Myocyte (in vitro differentiated cells): ENCODE measurements at regions not wholly inside any gene's neighbourhood (a gene's known extent, or its start where the extent isn't known, plus 50 kb on each side); places are given as distances from the start of the nearest gene placed in this dataset.

Experiments
- DNase-seq: peaks from one replicate; pipeline ENCODE4 v3.0.0-alpha.2; 2012; ENCODE audit warnings: low read depth

GRCh38 chr12:92003701-92004100 lies 141.9 kb downstream of the BTG1 start:
- no peak for DNase-seq

GRCh38 chr12:92002673-92003382 lies 142.8 kb downstream of the BTG1 start:
- no peak for DNase-seq

GRCh38 chr12:92002195-92002649 lies 143.4 kb downstream of the BTG1 start:
- DNase-seq = no peak

- no peak for DNase-seq
Observed at GRCh38 chr12:92000597-92000996, 145.0 kb downstream of the BTG1 start.

GRCh38 chr12:91999823-92000222 lies 145.8 kb downstream of the BTG1 start:
- no peak for DNase-seq

- no peak for DNase-seq
Observed at GRCh38 chr12:91998316-91998715, 147.3 kb downstream of the BTG1 start.

- DNase-seq = no peak
Observed at GRCh38 chr12:91994208-91994797, 151.3 kb downstream of the BTG1 start.

GRCh38 chr12:91993287-91994017 lies 152.2 kb downstream of the BTG1 start:
- no peak for DNase-seq

GRCh38 chr12:91991399-91992187 lies 154.1 kb downstream of the BTG1 start:
- no peak for DNase-seq

GRCh38 chr12:91990525-91990924 lies 155.1 kb downstream of the BTG1 start:
- DNase-seq = no peak

- DNase-seq = no peak
Observed at GRCh38 chr12:91989143-91989542, 156.5 kb downstream of the BTG1 start.

GRCh38 chr12:91988086-91988923 lies 157.3 kb downstream of the BTG1 start:
- DNase-seq = no peak

- no peak for DNase-seq
Observed at GRCh38 chr12:91986084-91986483, 159.6 kb downstream of the BTG1 start.

- peak; percentile 45 for DNase-seq
Observed at GRCh38 chr12:91985002-91985787, 160.5 kb downstream of the BTG1 start.

- no peak for DNase-seq
Observed at GRCh38 chr12:91984556-91984955, 161.1 kb downstream of the BTG1 start.

GRCh38 chr12:91983935-91984334 lies 161.7 kb downstream of the BTG1 start:
- DNase-seq = no peak

GRCh38 chr12:91982946-91983345 lies 162.7 kb downstream of the BTG1 start:
- no peak for DNase-seq

GRCh38 chr12:91980389-91980821 lies 165.2 kb downstream of the BTG1 start:
- no peak for DNase-seq

GRCh38 chr12:91978143-91978542 lies 167.5 kb downstream of the BTG1 start:
- peak; percentile 48 for DNase-seq

- no peak for DNase-seq
Observed at GRCh38 chr12:91975891-91976290, 169.8 kb downstream of the BTG1 start.
